Astrocyte (in vitro differentiated cells and primary cell): ENCODE measurements at regions not wholly inside any gene's neighbourhood (a gene's known extent, or its start where the extent isn't known, plus 50 kb on each side); places are given as distances from the start of the nearest gene placed in this dataset.

Experiments used
- CTCF ChIP-seq: IDR thresholded peaks from 2 replicates; pipeline ENCODE4 v1.5.1; 2011; ENCODE audit warnings: low read depth, mild to moderate bottlenecking, inconsistent platforms, low read length, moderate library complexity; ENCODE audit not compliant: insufficient read depth
- EZH2 ChIP-seq: IDR thresholded peaks from 2 replicates; pipeline ENCODE4 v1.6.1; 2012; ENCODE audit warnings: mild to moderate bottlenecking, low read length, inconsistent platforms; ENCODE audit not compliant: insufficient read depth

- TF ChIP-seq CTCF (no peak), EZH2 (no peak)
These were observed 61.0 kb upstream of the BBX start for GRCh38 chr3:107461721-107462120.
